ENCODE measurements at regions not wholly inside any gene's neighbourhood (a gene's known extent, or its start where the extent isn't known, plus 50 kb on each side); places are given as distances from the start of the nearest gene placed in this dataset.
A peak's percentile ranks its signal among the peaks of the same experiment; 100 is the strongest.
"Not testable (repeated sequence)": the region's sequence is repeated elsewhere in the genome, so short reads cannot be mapped to it uniquely, and the experiment has no call there.

DNA sequence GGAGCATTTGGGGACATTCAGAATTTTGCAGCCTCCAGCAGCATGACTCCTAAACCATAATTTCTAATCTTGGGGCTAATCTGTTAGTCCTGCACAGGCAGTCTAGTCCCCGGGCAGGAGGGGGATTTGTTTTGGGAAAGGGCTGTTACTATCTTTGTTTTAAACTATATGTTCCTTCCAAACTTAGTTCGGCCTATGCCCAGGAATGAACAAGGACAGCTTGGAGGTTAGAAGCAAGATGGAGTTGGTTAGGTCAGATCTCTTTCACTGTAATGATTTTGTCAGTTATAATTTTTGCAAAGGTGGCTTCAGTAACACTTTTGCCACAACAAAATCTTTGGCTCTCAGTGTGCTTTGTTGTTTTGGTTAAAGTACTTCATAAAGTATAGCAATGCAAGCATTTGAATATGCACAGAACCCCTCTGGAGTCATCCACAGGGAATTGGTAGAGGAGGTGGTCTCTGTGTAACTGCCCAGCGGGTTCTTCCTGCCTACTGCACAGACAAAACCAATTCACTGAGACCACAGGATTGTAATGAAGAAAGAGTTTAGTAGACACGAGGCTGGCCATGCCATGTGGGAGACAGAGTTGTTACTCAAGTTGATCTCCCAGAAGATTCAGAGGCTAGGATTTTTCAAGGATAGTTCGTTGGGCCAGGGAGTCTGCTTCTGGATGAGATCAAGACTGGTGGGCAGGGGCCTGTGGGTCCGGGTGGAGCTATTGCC lies 224.1 kb upstream of the MYLIP start:
- no peak for DNase-seq (ENCODE audit: low read depth)

GRCh38 chr6:15901141-15902115 lies 227.5 kb upstream of the MYLIP start:
- peak; percentile 86 for DNase-seq (ENCODE audit: low read depth)

- DNase-seq (ENCODE audit: low read depth) = no peak
Measured at GRCh38 chr6:15898693-15899092, 230.2 kb upstream of the MYLIP start.

DNA sequence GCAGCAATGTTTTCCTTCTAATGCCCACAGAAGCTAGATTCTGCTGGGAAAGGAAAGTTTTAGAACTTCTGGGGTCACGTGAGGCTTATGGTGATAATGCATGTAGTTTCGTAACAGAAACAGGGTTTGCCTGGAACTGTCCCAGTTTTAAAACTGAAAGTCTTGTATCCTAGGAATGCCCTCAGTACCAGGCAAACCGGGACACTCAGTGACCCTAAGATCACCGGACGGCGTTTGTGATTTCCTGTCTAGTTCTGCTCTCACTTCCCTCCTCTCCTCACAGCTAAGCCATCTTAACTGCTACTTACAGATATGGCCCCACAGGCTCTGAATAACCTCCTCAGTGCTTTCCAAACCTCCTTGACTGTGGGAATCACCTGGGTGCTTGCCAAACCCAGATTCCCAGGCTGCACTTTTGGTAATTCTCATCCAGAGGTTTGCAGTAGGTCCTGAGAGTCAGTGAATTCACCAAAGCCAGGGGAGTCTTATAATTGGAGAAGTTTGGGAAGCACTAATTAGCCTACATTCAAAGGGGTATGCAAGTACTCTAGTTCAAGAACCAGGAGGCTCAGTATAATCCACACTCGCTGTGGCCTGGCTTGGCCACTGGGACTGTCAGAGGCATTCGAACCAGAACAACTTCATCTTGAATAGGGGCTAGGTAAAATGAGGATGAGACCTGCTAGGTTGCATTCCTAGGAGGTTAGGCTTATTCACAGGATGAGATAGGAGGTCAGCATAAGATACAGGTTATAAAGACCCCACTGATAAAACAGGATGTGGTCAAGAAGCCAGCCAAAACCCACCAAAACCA lies 231.6 kb upstream of the MYLIP start:
- peak; percentile 76 for DNase-seq (ENCODE audit: low read depth)

DNA sequence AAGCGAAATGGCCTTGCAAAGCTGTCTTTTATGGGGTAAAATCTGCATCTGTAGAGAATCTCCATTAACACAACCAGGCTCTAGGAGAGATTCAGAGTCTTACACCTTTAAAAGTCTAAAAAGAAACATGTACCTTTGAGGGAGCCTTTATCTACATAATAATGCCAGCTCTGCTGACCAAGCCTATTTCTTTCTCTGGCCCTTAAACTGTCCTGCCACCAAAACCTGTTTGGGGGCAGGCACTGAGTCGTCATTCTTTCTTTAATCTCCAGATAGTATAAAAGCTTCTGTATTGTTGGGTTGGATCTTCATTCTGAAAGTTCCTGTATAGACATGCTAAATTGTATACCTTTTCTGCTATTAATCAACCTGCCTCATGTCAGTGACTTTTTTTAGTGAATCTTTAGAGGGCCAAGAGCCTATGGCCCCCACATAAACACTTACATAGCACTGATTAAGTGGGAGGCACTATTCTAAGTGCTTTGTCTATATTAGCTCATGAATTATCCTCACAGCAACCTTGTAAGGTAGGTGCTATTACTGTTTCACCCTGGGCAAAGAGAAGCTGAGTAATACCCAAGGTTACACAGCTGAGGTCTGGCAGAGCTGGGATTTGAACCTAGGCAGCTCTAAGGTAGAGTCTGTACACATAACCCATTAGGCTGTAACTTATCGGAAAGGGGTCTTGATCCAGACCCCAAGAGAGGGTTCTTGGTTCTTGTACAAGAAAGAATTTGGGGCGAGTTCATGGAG lies 232.3 kb upstream of the DTNBP1 start:
- no peak for DNase-seq (ENCODE audit: low read depth)

GRCh38 chr6:15893556-15894253 lies 230.9 kb upstream of the DTNBP1 start:
- peak; percentile 80 for DNase-seq (ENCODE audit: low read depth)

GRCh38 chr6:15892369-15892768 lies 229.5 kb upstream of the DTNBP1 start:
- DNase-seq (ENCODE audit: low read depth) = no peak

- DNase-seq (ENCODE audit: low read depth) = no peak
Measured at GRCh38 chr6:15888798-15889772, 226.3 kb upstream of the DTNBP1 start.

GRCh38 chr6:15887491-15888461 lies 224.9 kb upstream of the DTNBP1 start:
- DNase-seq (ENCODE audit: low read depth) = no peak

DNA sequence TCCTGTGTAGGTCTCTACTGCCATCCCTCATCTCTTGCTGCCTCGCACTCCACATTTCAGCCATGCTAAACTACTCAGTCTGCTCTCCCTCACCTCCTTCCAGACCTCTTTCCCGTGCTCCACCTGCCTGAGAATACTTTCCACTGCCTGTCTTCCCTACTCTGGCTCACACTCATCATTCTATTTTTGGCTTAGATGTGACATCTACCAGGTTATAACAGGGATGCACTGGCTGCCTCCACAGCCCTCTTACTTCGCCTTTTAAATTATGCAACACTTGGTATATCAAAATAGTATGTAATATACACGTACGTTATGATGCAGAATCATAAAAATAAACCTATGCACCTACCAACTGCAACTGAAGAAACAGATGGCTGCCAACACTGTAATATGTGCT lies 222.8 kb upstream of the DTNBP1 start:
- no peak for DNase-seq (ENCODE audit: low read depth)

DNA sequence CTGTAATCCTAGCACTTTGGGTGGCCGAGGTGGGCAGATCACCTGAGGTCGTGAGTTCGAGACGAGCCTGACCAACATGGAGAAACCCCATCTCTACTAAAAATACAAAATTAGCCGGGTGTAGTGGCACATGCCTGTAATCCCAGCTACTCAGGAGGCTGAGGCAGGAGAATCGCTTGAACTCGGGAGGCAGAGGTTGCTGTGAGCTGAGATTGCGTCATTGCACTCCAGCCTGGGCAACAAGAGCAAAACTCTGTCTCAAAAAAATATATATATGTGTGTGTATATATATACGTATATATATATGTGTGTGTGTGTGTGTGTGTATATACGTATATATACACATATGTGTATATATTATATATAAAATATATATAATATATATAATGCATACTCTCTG lies 220.8 kb upstream of the DTNBP1 start:
- DNase-seq (ENCODE audit: low read depth) = not testable (repeated sequence)

DNA sequence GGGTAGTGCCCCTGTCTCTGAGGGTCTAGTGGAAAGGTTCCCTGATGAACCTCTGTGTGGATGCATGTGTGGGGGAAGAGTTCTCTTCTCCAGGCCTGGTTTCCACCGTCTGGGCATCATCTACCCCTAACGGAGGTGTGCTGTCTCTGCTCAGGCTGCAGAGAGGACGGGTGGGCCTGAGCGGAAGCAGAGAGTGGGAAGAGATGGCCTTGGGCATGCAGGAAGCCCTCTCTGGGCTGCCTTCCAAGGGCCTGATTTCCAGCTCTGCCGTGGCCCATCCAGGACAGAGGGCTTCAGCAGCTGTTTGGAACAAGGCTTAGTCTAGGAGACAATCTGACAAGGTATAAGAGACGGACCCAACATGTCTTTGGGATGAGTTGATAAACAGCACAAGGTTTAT lies 220.1 kb upstream of the DTNBP1 start:
- DNase-seq (ENCODE audit: low read depth) = peak; percentile 21

DNA sequence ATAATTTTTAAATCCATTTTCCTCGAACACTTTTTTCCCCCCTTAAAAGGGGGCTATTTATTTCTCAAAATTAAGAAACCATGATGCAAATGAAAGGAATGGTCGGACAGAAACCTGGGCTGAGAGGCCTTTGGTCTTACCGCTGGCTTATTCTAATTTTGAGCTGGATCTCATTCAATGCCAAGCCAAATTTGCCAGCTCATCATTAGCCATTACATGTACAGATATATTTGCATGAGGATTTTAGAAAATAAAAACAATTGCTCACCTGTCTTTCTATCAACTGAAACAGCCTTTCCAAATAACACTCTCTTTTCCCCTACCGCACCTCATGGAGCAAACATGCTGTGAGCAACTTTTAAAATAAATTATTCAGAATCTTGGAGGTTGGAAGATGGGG lies 219.5 kb upstream of the DTNBP1 start:
- DNase-seq (ENCODE audit: low read depth) = no peak

GRCh38 chr6:15881150-15881549 lies 218.3 kb upstream of the DTNBP1 start:
- peak; percentile 34 for DNase-seq (ENCODE audit: low read depth)

GRCh38 chr6:15880262-15880973 lies 217.6 kb upstream of the DTNBP1 start:
- no peak for DNase-seq (ENCODE audit: low read depth)

- DNase-seq (ENCODE audit: low read depth) = peak; percentile 98
Measured at GRCh38 chr6:15879371-15880261, 216.8 kb upstream of the DTNBP1 start.

GRCh38 chr6:15877231-15877630 lies 214.4 kb upstream of the DTNBP1 start:
- no peak for DNase-seq (ENCODE audit: low read depth)
